ENCODE measurements at regions not wholly inside any gene's neighbourhood (a gene's known extent, or its start where the extent isn't known, plus 50 kb on each side); places are given as distances from the start of the nearest gene placed in this dataset.

DNA sequence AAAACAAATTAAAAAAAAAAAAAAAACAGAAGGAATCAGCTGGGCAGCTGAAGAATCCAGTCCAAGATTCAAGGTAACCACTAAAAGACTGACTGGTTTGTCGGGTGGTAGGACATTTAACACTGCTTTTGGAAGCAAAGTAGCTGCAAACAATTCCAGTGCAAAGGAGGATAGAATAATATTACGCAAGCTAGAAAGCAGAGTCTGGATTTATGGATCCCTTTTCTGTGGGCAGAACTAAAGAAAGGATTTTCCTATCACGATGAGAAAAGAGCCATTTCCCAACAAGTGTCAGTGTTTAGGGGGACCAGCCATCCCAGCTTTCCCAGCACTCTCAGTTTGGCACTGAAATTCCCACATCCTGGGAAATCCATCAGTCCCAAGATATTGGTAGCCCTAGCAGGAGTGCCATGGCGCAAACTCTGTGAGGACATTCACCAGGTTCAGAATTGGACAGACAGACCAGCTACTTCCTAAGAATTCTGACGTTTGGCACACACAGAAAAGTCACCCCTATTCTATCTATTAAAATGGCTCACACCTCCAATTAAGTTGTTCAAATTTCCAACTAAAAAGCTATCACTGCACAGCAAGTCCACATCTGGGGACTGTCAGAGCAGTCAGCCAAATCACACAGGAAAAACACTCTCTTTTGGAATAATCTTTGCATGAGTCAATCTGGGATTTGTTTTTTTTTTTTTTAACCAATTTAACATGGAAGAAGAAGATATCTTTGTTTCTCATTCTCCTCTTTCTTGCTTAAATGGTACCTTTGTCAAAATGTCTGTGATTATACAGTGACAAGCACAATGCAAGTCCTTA lies 356.8 kb upstream of the ARID1B start:
- no peak overlapping the region for H3K4me3 Mint-ChIP-seq
- H3K4me1 Mint-ChIP-seq (ENCODE audit: low read depth): peaks cover 26% of the 10 kb centered on the region
- no peaks in the 10 kb centered on the region for H3K36me3 Mint-ChIP-seq (ENCODE audit: low read depth)
- H3K9me3 Mint-ChIP-seq: no peaks in the 10 kb centered on the region
- H3K27me3 Mint-ChIP-seq: no peaks in the 10 kb centered on the region
- no peak for DNase-seq
- H3K27ac Mint-ChIP-seq: no peak overlapping the region

DNA sequence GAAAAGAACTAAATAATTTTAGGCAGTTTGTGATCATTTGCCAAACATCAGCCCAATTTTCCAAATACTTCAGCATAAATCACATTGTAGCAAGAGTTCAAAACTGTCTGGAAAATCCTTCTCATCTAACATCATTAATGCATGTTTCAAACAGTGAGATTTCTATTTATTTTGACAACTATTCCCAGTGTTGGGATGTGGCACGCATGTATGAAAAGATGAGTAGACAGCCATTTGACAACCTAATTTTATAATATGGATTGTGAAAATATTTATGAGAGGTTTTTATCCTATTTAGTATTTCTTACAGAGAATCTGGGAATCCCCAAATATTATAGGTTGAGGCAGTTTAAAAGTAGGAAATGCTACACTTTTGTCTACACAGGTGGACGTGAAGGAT lies 357.6 kb upstream of the ARID1B start:
- Mint-ChIP-seq H3K4me1 (ENCODE audit: low read depth) (peaks cover 21% of the 10 kb centered on the region), H3K4me3 (no peak overlapping the region), H3K27ac (no peak overlapping the region), H3K27me3 (no peaks in the 10 kb centered on the region), H3K36me3 (ENCODE audit: low read depth) (no peaks in the 10 kb centered on the region), H3K9me3 (no peaks in the 10 kb centered on the region)
- DNase-seq: no peak

DNA sequence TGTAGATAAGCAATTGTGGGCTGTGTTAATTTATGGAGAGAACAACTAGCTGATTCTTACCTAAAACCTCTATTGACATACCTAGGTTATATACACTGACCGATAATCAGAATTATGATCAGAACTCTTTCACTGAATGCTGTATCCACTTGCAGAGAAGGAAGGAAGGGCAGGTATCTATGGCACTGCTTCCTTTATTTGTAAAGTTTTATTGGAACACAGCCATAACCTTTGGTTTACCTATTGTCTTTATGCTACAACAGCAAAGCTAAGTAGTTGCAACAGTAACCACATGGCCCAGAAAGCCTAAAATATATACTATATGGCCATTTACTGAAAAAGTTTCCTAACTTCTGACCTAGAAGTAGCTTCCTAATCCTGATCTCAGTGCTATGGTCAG lies 358.9 kb upstream of the ARID1B start:
- Mint-ChIP-seq H3K4me3 (no peak overlapping the region), H3K27ac (no peak overlapping the region), H3K9me3 (no peaks in the 10 kb centered on the region), H3K36me3 (ENCODE audit: low read depth) (no peaks in the 10 kb centered on the region), H3K27me3 (no peaks in the 10 kb centered on the region), H3K4me1 (ENCODE audit: low read depth) (peaks cover 8% of the 10 kb centered on the region)
- DNase-seq: no peak

DNA sequence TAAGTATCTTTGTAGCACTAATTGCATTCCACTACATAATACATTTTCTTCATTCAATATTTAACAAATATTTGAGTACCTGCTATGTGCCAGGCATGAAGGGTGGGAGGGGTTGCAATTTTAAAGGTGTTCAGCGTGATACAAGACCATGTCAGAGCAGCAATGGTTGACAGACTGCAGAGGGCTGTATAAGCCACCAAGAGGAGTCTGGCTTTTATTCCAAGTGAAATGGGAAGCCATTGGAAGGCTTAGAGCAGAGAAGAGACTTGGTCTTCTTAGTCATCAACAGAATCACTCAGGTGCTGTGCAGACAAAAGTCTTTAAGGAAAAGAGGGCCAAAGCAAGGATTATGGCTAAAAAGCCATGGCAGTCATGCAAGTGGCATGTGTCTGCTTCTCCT lies 360.8 kb upstream of the ARID1B start:
- H3K27me3 Mint-ChIP-seq: no peaks in the 10 kb centered on the region
- no peak overlapping the region for H3K27ac Mint-ChIP-seq
- no peak for DNase-seq
- H3K36me3 Mint-ChIP-seq (ENCODE audit: low read depth): no peaks in the 10 kb centered on the region
- H3K4me3 Mint-ChIP-seq: no peak overlapping the region
- H3K4me1 Mint-ChIP-seq (ENCODE audit: low read depth): no peaks in the 10 kb centered on the region
- no peaks in the 10 kb centered on the region for H3K9me3 Mint-ChIP-seq

DNA sequence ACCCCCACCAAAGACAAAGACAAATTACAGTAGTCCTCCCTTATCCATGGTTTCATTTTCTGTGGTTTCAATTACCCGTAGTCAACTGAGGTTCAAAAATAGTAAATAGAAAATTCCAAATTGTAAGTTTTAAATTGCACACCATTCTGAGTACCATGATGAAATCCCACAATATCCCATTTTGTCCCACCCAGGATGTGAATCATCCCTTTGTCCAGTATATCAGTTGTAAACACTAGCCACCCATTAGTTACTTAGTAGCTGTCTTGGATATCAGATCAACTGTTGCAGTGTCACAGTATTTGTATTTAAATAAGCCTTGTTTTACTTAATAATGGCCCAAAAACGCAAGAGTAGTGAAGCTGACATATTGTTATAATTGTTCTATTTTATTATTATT lies 364.0 kb upstream of the ARID1B start:
- DNase-seq: no peak
- Mint-ChIP-seq H3K4me1 (ENCODE audit: low read depth) (no peaks in the 10 kb centered on the region), H3K36me3 (ENCODE audit: low read depth) (no peaks in the 10 kb centered on the region), H3K4me3 (no peak overlapping the region), H3K9me3 (no peaks in the 10 kb centered on the region), H3K27ac (no peak overlapping the region), H3K27me3 (peaks cover 3% of the 10 kb centered on the region)

DNA sequence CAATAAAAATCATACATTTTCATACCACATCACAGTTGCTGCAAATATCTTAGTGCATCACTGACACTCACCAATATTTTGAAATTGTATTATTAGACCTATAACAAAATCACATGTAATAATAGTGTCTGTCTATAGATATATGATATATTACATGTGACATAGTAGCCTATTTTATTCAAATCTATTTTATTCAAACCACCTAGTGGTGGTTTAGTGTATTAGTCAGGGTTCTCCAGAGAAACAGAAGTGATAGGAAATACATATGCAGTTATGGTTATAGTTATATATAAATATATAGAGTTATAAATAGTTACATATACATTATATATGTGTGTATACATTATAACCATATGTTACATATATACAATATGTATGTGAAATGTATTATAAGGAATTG lies 366.5 kb upstream of the ARID1B start:
- no peak for DNase-seq
- Mint-ChIP-seq H3K4me3 (no peak overlapping the region), H3K27me3 (peaks cover 7% of the 10 kb centered on the region), H3K4me1 (ENCODE audit: low read depth) (no peaks in the 10 kb centered on the region), H3K9me3 (no peaks in the 10 kb centered on the region), H3K27ac (no peak overlapping the region), H3K36me3 (ENCODE audit: low read depth) (no peaks in the 10 kb centered on the region)

DNA sequence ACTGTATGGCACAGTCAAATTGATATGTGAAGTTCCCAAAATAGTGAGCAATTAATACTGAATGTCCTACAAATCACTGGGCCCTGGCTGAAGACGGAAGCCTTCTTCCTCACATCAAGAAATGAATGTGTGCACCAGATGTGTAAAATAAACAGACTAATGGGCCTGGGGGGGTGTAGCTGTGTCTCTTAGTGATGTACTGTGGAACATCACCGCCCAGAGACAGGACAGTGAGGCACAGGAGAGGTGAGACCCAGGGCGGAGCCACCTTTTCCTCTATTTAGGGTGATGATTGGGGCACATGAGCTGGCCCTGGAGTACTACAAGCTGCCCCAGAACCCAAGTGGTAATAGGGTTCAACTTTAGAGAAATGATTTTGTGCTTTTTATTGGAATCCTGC lies 368.5 kb upstream of the ARID1B start:
- Mint-ChIP-seq H3K4me1 (ENCODE audit: low read depth) (no peaks in the 10 kb centered on the region), H3K36me3 (ENCODE audit: low read depth) (no peaks in the 10 kb centered on the region), H3K4me3 (no peak overlapping the region), H3K27ac (no peak overlapping the region), H3K9me3 (no peaks in the 10 kb centered on the region), H3K27me3 (peaks cover 8% of the 10 kb centered on the region)
- no peak for DNase-seq

DNA sequence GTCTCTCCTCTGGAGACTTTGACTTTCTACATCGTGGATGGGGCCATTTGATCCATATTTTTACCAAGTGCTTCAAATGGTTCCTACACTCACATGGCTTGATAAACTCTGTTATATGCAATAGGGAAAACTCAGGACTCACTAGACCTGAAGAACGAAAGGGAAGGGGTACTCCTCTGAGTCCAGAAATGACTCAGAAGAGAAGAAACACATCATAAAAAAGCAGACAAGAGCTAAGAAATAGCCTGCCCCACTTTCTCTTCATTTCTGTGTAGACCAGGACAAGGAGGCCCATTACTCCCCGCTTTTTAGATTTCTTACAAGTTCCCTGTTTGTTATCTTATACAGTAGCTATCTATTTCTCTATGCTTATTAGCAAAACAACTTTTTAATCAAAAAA lies 369.8 kb upstream of the ARID1B start:
- H3K9me3 Mint-ChIP-seq: peaks cover 5% of the 10 kb centered on the region
- DNase-seq: no peak
- peaks cover 12% of the 10 kb centered on the region for H3K27me3 Mint-ChIP-seq
- H3K4me1 Mint-ChIP-seq (ENCODE audit: low read depth): no peaks in the 10 kb centered on the region
- no peak overlapping the region for H3K4me3 Mint-ChIP-seq
- no peak overlapping the region for H3K27ac Mint-ChIP-seq
- no peaks in the 10 kb centered on the region for H3K36me3 Mint-ChIP-seq (ENCODE audit: low read depth)

DNA sequence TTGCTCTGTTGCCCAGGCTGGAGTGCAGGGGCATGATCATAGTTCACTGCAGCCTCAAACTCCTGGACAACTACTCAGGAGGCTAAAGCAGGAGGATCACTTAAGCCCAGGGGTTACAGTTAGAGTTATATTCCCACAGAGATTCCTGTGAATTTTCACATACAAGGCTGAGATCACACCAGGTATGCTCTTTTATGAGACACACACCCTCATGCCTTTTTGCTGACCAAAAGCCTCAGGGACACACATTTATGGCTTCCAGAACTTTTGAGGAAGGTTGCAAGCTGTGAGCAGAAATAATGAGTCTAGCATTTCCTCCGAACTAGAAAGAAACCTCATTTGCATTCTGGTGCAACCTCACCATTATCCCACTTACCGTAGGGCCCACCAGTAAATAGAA lies 370.5 kb upstream of the ARID1B start:
- no peaks in the 10 kb centered on the region for H3K4me1 Mint-ChIP-seq (ENCODE audit: low read depth)
- no peak for DNase-seq
- H3K27me3 Mint-ChIP-seq: peaks cover 12% of the 10 kb centered on the region
- H3K4me3 Mint-ChIP-seq: no peak overlapping the region
- peaks cover 5% of the 10 kb centered on the region for H3K9me3 Mint-ChIP-seq
- H3K36me3 Mint-ChIP-seq (ENCODE audit: low read depth): no peaks in the 10 kb centered on the region
- no peak overlapping the region for H3K27ac Mint-ChIP-seq

DNA sequence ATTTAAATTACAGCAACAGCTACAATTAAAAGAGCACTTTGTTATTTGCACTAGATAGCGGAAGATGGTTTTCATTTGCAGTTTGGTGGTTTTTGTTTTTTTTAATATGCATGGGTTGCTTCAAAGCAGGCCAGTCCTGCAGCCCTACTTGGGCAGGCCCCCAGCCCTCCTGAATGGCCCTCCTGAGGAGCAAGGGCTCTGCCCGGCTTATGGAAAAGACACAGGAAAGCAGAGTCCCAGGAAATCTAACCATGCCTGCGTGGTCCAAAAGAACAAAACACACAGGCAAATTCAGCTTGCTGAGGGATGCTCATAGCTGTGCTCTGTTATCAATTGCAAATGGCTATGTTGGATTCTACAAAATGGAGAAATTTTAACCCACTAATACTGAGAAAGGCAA lies 371.1 kb upstream of the ARID1B start:
- H3K27ac Mint-ChIP-seq: no peak overlapping the region
- peaks cover 5% of the 10 kb centered on the region for H3K9me3 Mint-ChIP-seq
- H3K36me3 Mint-ChIP-seq (ENCODE audit: low read depth): no peaks in the 10 kb centered on the region
- H3K4me1 Mint-ChIP-seq (ENCODE audit: low read depth): no peaks in the 10 kb centered on the region
- H3K4me3 Mint-ChIP-seq: no peak overlapping the region
- no peak for DNase-seq
- H3K27me3 Mint-ChIP-seq: peaks cover 12% of the 10 kb centered on the region

DNA sequence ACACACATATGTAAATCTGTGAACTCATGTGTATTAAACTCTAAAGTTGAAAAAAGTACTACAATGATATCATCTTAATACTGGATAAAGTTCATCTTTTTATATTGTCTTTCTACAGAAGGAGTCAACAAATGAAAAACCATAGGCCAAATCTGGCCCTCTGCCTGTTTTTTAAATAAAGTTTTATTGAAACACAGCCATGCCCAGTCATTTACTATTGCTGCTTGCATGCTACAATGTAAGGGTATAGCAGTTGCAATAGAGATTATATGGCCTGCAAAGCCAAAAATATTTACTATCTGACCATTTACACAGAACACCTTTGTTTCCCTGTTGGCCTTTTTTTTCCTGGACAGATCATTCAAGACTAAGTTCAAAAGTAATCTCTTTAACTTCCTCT lies 374.6 kb upstream of the ARID1B start:
- H3K27me3 Mint-ChIP-seq: peaks cover 15% of the 10 kb centered on the region
- no peak for DNase-seq
- H3K4me1 Mint-ChIP-seq (ENCODE audit: low read depth): peaks cover 19% of the 10 kb centered on the region

DNA sequence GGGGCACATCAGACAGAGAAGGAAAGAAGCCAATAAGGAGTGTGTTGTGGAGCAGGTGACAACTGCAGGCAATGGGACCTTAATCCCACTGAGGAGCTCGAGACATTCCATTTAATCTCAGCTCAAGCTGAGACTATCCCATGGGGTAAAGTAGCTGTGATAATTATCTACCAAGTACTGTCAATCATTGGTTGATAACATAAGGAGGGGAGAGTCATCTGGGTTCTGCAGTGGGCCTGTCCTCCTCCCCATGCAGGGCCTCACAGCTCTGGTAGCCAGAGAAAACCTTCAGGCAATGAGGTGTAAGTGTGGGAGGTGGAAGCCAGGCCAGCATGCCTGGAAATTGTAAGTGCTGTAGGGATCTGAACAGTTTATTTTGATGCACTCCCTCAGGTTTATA lies 375.0 kb upstream of the ARID1B start:
- no peaks in the 10 kb centered on the region for H3K36me3 Mint-ChIP-seq (ENCODE audit: low read depth)
- peaks cover 5% of the 10 kb centered on the region for H3K9me3 Mint-ChIP-seq
- H3K27ac Mint-ChIP-seq: no peak overlapping the region
- no peak for DNase-seq
- no peak overlapping the region for H3K4me3 Mint-ChIP-seq
- peaks cover 15% of the 10 kb centered on the region for H3K27me3 Mint-ChIP-seq
- H3K4me1 Mint-ChIP-seq (ENCODE audit: low read depth): peaks cover 23% of the 10 kb centered on the region

More for the DNA sequence above, 374.6 kb upstream of the ARID1B start:
- Mint-ChIP-seq H3K4me3 (no peak overlapping the region), H3K9me3 (peaks cover 5% of the 10 kb centered on the region), H3K36me3 (ENCODE audit: low read depth) (no peaks in the 10 kb centered on the region), H3K27ac (no peak overlapping the region)

DNA sequence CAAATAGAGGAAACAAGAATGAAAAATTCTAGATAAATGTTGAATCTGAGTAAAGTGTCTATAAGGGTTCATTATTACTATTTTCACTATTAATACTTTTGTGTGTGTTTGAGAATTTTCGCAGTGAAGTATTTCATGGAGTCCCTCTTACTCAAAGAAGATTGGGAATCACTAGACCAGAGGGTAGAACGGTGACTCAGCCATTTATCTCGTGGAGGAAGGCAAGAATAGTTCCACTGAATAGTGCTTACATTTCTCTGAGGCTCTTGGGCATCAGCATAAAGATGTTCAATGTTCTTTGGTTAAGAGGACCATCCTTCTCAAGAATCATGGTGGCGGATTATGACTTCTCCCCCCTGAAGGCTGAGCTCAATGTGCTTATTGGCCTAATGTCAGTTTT lies 376.7 kb upstream of the ARID1B start:
- Mint-ChIP-seq H3K4me1 (ENCODE audit: low read depth) (peaks cover 37% of the 10 kb centered on the region), H3K27me3 (peaks cover 15% of the 10 kb centered on the region), H3K27ac (no peak overlapping the region), H3K36me3 (ENCODE audit: low read depth) (no peaks in the 10 kb centered on the region), H3K4me3 (no peak overlapping the region), H3K9me3 (peaks cover 5% of the 10 kb centered on the region)
- no peak for DNase-seq

DNA sequence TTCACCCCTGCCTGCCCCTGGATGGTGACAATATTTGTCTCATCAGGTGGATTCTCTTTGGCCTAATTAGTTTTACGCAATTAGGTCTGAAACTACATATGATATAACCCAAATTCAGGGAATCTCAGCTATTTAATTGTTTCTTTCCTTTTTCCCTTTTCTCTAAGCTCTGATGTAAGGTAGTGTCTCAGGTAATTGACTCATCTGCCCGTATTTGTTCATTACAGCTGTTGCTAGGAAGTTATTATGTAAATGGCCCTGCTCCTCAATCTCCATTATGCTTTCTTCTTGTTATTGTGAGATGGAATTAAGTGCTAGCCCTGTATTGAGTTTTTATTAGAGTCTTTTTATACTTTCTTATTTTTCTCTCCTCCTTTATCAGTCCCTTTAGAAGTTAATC lies 378.2 kb upstream of the ARID1B start:
- H3K36me3 Mint-ChIP-seq (ENCODE audit: low read depth): no peaks in the 10 kb centered on the region
- H3K9me3 Mint-ChIP-seq: peaks cover 5% of the 10 kb centered on the region
- peaks cover 18% of the 10 kb centered on the region for H3K27me3 Mint-ChIP-seq
- peaks cover 46% of the 10 kb centered on the region for H3K4me1 Mint-ChIP-seq (ENCODE audit: low read depth)
- H3K27ac Mint-ChIP-seq: no peak overlapping the region
- H3K4me3 Mint-ChIP-seq: no peak overlapping the region
- DNase-seq: no peak

DNA sequence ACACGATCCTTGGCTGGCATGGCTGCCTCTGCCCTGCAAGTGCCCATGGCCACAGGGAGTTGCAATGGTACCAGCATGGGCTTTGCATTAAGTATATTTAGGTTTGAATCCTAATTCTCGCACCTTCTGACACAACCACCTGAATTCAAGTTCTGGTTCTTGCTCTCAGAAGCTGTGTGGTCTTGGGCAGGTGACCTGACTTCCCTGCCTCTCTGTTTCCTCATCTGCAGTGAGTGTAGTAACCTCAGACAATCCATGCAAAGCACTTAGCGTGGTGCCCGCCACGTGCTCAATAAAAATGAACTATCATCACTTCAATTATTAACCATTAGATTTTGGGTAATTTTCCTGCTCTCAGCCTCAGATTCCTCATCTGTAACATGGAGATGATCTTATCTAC lies 378.8 kb upstream of the ARID1B start:
- no peak for DNase-seq
- H3K9me3 Mint-ChIP-seq: peaks cover 3% of the 10 kb centered on the region
- no peak overlapping the region for H3K27ac Mint-ChIP-seq
- peaks cover 20% of the 10 kb centered on the region for H3K27me3 Mint-ChIP-seq
- peaks cover 50% of the 10 kb centered on the region for H3K4me1 Mint-ChIP-seq (ENCODE audit: low read depth)
- H3K4me3 Mint-ChIP-seq: no peak overlapping the region
- H3K36me3 Mint-ChIP-seq (ENCODE audit: low read depth): no peaks in the 10 kb centered on the region

Data from activated T-cell treated with anti-CD3 and anti-CD28 coated beads, Interleukin-2, amount 50 U/mL, for 24 hours (primary cell).